Neural cell (in vitro differentiated cells): ENCODE measurements at regions not wholly inside any gene's neighbourhood (a gene's known extent, or its start where the extent isn't known, plus 50 kb on each side); places are given as distances from the start of the nearest gene placed in this dataset.

ENCODE experiments used
- CTCF ChIP-seq: fragments of 450-650 bp; IDR thresholded peaks from 2 replicates; pipeline ENCODE4 v1.5.1; 2014; ENCODE audit warnings: antibody characterized with exemption, mild to moderate bottlenecking, moderate library complexity; ENCODE audit not compliant: poor library complexity, severe bottlenecking
- EZH2 ChIP-seq: fragments of 200-600, 300-800 bp; shearing (Covaris generic), sonication (generic); IDR thresholded peaks from 2 replicates; pipeline ENCODE4 v1.6.1; 2014; ENCODE audit warnings: antibody characterized with exemption, low read length, borderline replicate concordance, mild to moderate bottlenecking; ENCODE audit not compliant: insufficient read depth, poor library complexity, severe bottlenecking
- MXI1 ChIP-seq: fragments of 450-650 bp; conservative IDR thresholded peaks from 2 replicates; pipeline ENCODE4 v1.6.1; 2014; ENCODE audit warnings: antibody characterized with exemption, mild to moderate bottlenecking; ENCODE audit not compliant: poor library complexity, severe bottlenecking

- no peak for TF ChIP-seq CTCF
- TF ChIP-seq EZH2: no peak
- no peak for TF ChIP-seq MXI1
Measured at GRCh38 chr6:67252663-67253062, 1382.4 kb upstream of the ADGRB3 start.
